ENCODE measurements at regions not wholly inside any gene's neighbourhood (a gene's known extent, or its start where the extent isn't known, plus 50 kb on each side); places are given as distances from the start of the nearest gene placed in this dataset.

- TF ChIP-seq EZH2 (IDR thresholded peaks at IDR 0.05), result no peak
- no peak for TF ChIP-seq FOXP2 (optimal IDR thresholded peaks at IDR 0.05; ENCODE audit: control extremely low read depth, extremely low read length, insufficient read depth)
Measured at GRCh38 chr12:94749455-94749854, 99.1 kb upstream of the TMCC3 start.

Data from SK-N-MC (cell line).